Right lobe of liver (tissue), 4 donors: ENCODE measurements at regions not wholly inside any gene's neighbourhood (a gene's known extent, or its start where the extent isn't known, plus 50 kb on each side); places are given as distances from the start of the nearest gene placed in this dataset.

Source experiments
- POLR2A ChIP-seq: fragments of 450-650 bp; IDR thresholded peaks from one replicate; pipeline ENCODE4 v1.6.1; 2017; ENCODE audit warnings: antibody characterized with exemption, mild to moderate bottlenecking
- TF ChIP-seq, protein P1 (sequence below), 4 donors: fragments of 200-600 bp in 3 of 4; fragments of 450-650 bp in 1 of 4; IDR thresholded peaks; one replicate each; pipeline versions ENCODE4 v1.5.1 to v1.8.0; 2016 to 2022; ENCODE audit warnings: antibody characterized with exemption in 4 of 4, mild to moderate bottlenecking in 2 of 4
- donor health status: DM: no; HTN: no; CAD: no.
- donor health status: DM: no; HTN: no; CAD: no.
- donor health status: DM: no; HTN: yes; CAD: no.

DNA sequence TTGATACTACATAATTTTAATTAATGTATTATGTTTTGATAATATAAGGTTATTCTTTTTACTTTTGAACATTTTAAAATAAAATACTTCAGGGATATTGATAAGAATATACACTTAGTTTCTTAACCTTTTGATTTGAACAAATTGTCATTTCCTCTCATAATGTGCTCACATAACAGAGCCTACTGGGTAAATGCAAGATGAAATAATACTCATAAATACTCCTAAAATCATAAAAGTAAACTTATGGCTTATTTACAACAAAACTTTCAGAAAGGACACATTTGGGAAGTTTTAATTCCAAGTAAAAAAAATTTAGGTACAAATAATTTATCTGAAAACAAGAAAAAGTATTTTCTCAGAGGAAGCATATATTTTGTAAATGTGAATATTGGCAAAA is 101.6 kb upstream of the ABCB5 start:
- TF ChIP-seq, protein P1, sequence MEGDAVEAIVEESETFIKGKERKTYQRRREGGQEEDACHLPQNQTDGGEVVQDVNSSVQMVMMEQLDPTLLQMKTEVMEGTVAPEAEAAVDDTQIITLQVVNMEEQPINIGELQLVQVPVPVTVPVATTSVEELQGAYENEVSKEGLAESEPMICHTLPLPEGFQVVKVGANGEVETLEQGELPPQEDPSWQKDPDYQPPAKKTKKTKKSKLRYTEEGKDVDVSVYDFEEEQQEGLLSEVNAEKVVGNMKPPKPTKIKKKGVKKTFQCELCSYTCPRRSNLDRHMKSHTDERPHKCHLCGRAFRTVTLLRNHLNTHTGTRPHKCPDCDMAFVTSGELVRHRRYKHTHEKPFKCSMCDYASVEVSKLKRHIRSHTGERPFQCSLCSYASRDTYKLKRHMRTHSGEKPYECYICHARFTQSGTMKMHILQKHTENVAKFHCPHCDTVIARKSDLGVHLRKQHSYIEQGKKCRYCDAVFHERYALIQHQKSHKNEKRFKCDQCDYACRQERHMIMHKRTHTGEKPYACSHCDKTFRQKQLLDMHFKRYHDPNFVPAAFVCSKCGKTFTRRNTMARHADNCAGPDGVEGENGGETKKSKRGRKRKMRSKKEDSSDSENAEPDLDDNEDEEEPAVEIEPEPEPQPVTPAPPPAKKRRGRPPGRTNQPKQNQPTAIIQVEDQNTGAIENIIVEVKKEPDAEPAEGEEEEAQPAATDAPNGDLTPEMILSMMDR (IDR thresholded peaks at IDR 0.05), result no peak
- TF ChIP-seq POLR2A, result no peak
